Neural cell (in vitro differentiated cells): ENCODE measurements at regions not wholly inside any gene's neighbourhood (a gene's known extent, or its start where the extent isn't known, plus 50 kb on each side); places are given as distances from the start of the nearest gene placed in this dataset.

Source experiments
- H2AFZ ChIP-seq: fragments of 200-600, 300-800 bp; sonication (generic), shearing (Covaris generic); 2 replicates; pipeline ENCODE4 v1.6.0; 2014; ENCODE audit warnings: low read depth, mild to moderate bottlenecking, antibody characterized with exemption, low read length, moderate library complexity
- H3F3A ChIP-seq: fragments of 200-600 bp; shearing (Covaris generic); 2 replicates; pipeline ENCODE4 v1.6.1; 2016; ENCODE audit warnings: mild to moderate bottlenecking, moderate library complexity, mixed read lengths, antibody characterized with exemption, low read length; ENCODE audit not compliant: insufficient read depth, poor library complexity, severe bottlenecking
- H3K27ac ChIP-seq: fragments of 200-600, 300-800 bp; sonication (generic), shearing (Covaris generic); 2 replicates; pipeline ENCODE4 v1.5.1; 2014; ENCODE audit warnings: mild to moderate bottlenecking, low read length, moderate library complexity
- H3K27me3 ChIP-seq: fragments of 300-800, 200-600 bp; sonication (generic), shearing (Covaris generic); 2 replicates; pipeline ENCODE4 v1.6.0; 2014; ENCODE audit warnings: mild to moderate bottlenecking, low read depth, low read length, moderate library complexity; ENCODE audit not compliant: insufficient read depth
- H3K36me3 ChIP-seq: fragments of 300-800, 200-600 bp; sonication (generic), shearing (Covaris generic); 2 replicates; pipeline ENCODE4 v1.5.1; 2014; ENCODE audit warnings: mild to moderate bottlenecking, antibody characterized with exemption, low read length, moderate library complexity; ENCODE audit not compliant: insufficient read depth
- H3K4me2 ChIP-seq: fragments of 300-800, 200-600 bp; sonication (generic), shearing (Covaris generic); 2 replicates; pipeline ENCODE4 v1.6.0; 2014; ENCODE audit warnings: mild to moderate bottlenecking, low read length
- H3K4me3 ChIP-seq: fragments of 300-800, 200-600 bp; sonication (generic), shearing (Covaris generic); 2 replicates; pipeline ENCODE4 v1.5.1; 2014; ENCODE audit warnings: mild to moderate bottlenecking, low read length, moderate library complexity
- H3K79me2 ChIP-seq: fragments of 200-600 bp; shearing (Covaris generic); replicated peaks from 2 replicates; pipeline ENCODE4 v1.6.0; 2014; ENCODE audit warnings: mild to moderate bottlenecking, low read length, moderate library complexity; ENCODE audit not compliant: insufficient read depth
- H3K9ac ChIP-seq: fragments of 300-800, 200-600 bp; sonication (generic), shearing (Covaris generic); 2 replicates; pipeline ENCODE4 v1.6.1; 2016; ENCODE audit warnings: mild to moderate bottlenecking, low read length, mixed read lengths
- H3K9me2 ChIP-seq: fragments of 200-600 bp; shearing (Covaris generic); 2 replicates; pipeline ENCODE4 v1.6.1; 2016; ENCODE audit warnings: mild to moderate bottlenecking, low read length, mixed read lengths; ENCODE audit not compliant: insufficient read depth
- H3K9me3 ChIP-seq: fragments of 200-600, 300-800 bp; sonication (generic), shearing (Covaris generic); 2 replicates; pipeline ENCODE4 v1.6.1; 2016; ENCODE audit warnings: mild to moderate bottlenecking, mixed run types, low read length, moderate library complexity, mixed read lengths
- H4K20me1 ChIP-seq: fragments of 200-600 bp; shearing (Covaris generic); 2 replicates; pipeline ENCODE4 v1.6.1; 2016; ENCODE audit warnings: mild to moderate bottlenecking, mixed run types; ENCODE audit not compliant: insufficient read depth
- CTCF ChIP-seq: fragments of 450-650 bp; IDR thresholded peaks from 2 replicates; pipeline ENCODE4 v1.5.1; 2014; ENCODE audit warnings: antibody characterized with exemption, mild to moderate bottlenecking, moderate library complexity; ENCODE audit not compliant: poor library complexity, severe bottlenecking
- EP300 ChIP-seq: fragments of 450-650 bp; conservative IDR thresholded peaks from 2 replicates; pipeline ENCODE4 v1.6.1; 2014; ENCODE audit warnings: antibody characterized with exemption, mild to moderate bottlenecking, moderate library complexity; ENCODE audit not compliant: poor library complexity, severe bottlenecking
- EZH2 ChIP-seq: fragments of 200-600, 300-800 bp; shearing (Covaris generic), sonication (generic); IDR thresholded peaks from 2 replicates; pipeline ENCODE4 v1.6.1; 2014; ENCODE audit warnings: antibody characterized with exemption, low read length, borderline replicate concordance, mild to moderate bottlenecking; ENCODE audit not compliant: insufficient read depth, poor library complexity, severe bottlenecking
- MXI1 ChIP-seq: fragments of 450-650 bp; conservative IDR thresholded peaks from 2 replicates; pipeline ENCODE4 v1.6.1; 2014; ENCODE audit warnings: antibody characterized with exemption, mild to moderate bottlenecking; ENCODE audit not compliant: poor library complexity, severe bottlenecking
- POLR2AphosphoS5 ChIP-seq: IDR thresholded peaks from 2 replicates; pipeline ENCODE4 v1.6.1; 2012
- RAD21 ChIP-seq: fragments of 450-650 bp; conservative IDR thresholded peaks from 2 replicates; pipeline ENCODE4 v1.6.1; 2014; ENCODE audit warnings: antibody characterized with exemption, mild to moderate bottlenecking, moderate library complexity
- REST ChIP-seq: IDR thresholded peaks from 2 replicates; pipeline ENCODE4 v1.6.1; 2012; ENCODE audit warnings: borderline replicate concordance
- SMC3 ChIP-seq: fragments of 450-650 bp; conservative IDR thresholded peaks from 2 replicates; pipeline ENCODE4 v1.6.1; 2014; ENCODE audit warnings: antibody characterized with exemption, mild to moderate bottlenecking, moderate library complexity; ENCODE audit not compliant: poor library complexity
- TAF1 ChIP-seq: IDR thresholded peaks from 2 replicates; pipeline ENCODE4 v1.6.1; 2012; ENCODE audit warnings: low read depth

GRCh38 chr2:144607099-144607498, 87.2 kb upstream of the ZEB2 start:
- no peaks in the 10 kb centered on the region for H4K20me1 ChIP-seq
- no peaks in the 10 kb centered on the region for H3K9me3 ChIP-seq
- no peak overlapping the region for H3K4me2 ChIP-seq
- H3K4me3 ChIP-seq = no peak overlapping the region
- no peaks in the 10 kb centered on the region for H3F3A ChIP-seq
- no peaks in the 10 kb centered on the region for H3K79me2 ChIP-seq
- no peak overlapping the region for H3K9ac ChIP-seq
- H3K9me2 ChIP-seq = no peaks in the 10 kb centered on the region
- H3K27ac ChIP-seq = no peak overlapping the region
- H3K27me3 ChIP-seq = no peaks in the 10 kb centered on the region
- TF ChIP-seq EP300 (no peak), EZH2 (no peak), MXI1 (no peak), CTCF (no peak), TAF1 (no peak), REST (no peak), RAD21 (no peak), SMC3 (no peak), POLR2AphosphoS5 (no peak)
- no peak overlapping the region for H2AFZ ChIP-seq
- H3K36me3 ChIP-seq = no peaks in the 10 kb centered on the region

- Histone ChIP-seq H3K9me3 (no peaks in the 10 kb centered on the region), H2AFZ (no peak overlapping the region), H3K36me3 (no peaks in the 10 kb centered on the region), H3K4me2 (no peak overlapping the region), H3K27ac (no peak overlapping the region), H3K4me3 (no peak overlapping the region), H4K20me1 (no peaks in the 10 kb centered on the region), H3K9ac (no peak overlapping the region), H3F3A (no peaks in the 10 kb centered on the region), H3K27me3 (no peaks in the 10 kb centered on the region), H3K9me2 (no peaks in the 10 kb centered on the region), H3K79me2 (no peaks in the 10 kb centered on the region)
- no peak for TF ChIP-seq EZH2
- TF ChIP-seq POLR2AphosphoS5 = no peak
- TF ChIP-seq RAD21 = no peak
- no peak for TF ChIP-seq EP300
- no peak for TF ChIP-seq REST
- no peak for TF ChIP-seq TAF1
- TF ChIP-seq SMC3 = no peak
- TF ChIP-seq MXI1 = no peak
- no peak for TF ChIP-seq CTCF
Measured at GRCh38 chr2:144606466-144607095, 86.7 kb upstream of the ZEB2 start.
